GM03348 (cell line): ENCODE measurements at regions not wholly inside any gene's neighbourhood (a gene's known extent, or its start where the extent isn't known, plus 50 kb on each side); places are given as distances from the start of the nearest gene placed in this dataset.

Experiments
- DNase-seq: peaks from one replicate; pipeline ENCODE4 v3.0.0; 2012; ENCODE audit warnings: low spot score

- DNase-seq, result no peak
Measured at GRCh38 chr3:76065964-76066363, 280.6 kb upstream of the ZNF717 start.

- no peak for DNase-seq
Measured at GRCh38 chr3:76078101-76078500, 292.8 kb upstream of the ZNF717 start.

GRCh38 chr3:76083992-76084391 is 298.6 kb upstream of the ZNF717 start:
- no peak for DNase-seq

GRCh38 chr3:76096036-76096435 is 310.7 kb upstream of the ZNF717 start:
- no peak for DNase-seq

GRCh38 chr3:76096836-76097588 is 311.7 kb upstream of the ZNF717 start:
- no peak for DNase-seq

GRCh38 chr3:76097589-76097969 is 312.2 kb upstream of the ZNF717 start:
- no peak for DNase-seq

GRCh38 chr3:76099956-76100355 is 314.6 kb upstream of the ZNF717 start:
- DNase-seq, result no peak

- peak; percentile 51 for DNase-seq
Measured at GRCh38 chr3:76107935-76108570, 322.7 kb upstream of the ZNF717 start.

- DNase-seq, result no peak
Measured at GRCh38 chr3:76111808-76112207, 326.5 kb upstream of the ZNF717 start.

- no peak for DNase-seq
Measured at GRCh38 chr3:76122007-76122406, 336.7 kb upstream of the ZNF717 start.

- no peak for DNase-seq
Measured at GRCh38 chr3:76129441-76129840, 344.1 kb upstream of the ZNF717 start.

GRCh38 chr3:76131396-76132153 is 346.2 kb upstream of the ZNF717 start:
- no peak for DNase-seq

GRCh38 chr3:76132154-76132470 is 346.8 kb upstream of the ZNF717 start:
- DNase-seq, result no peak

- no peak for DNase-seq
Measured at GRCh38 chr3:76134166-76134565, 348.8 kb upstream of the ZNF717 start.

- DNase-seq, result no peak
Measured at GRCh38 chr3:76138921-76139320, 353.6 kb upstream of the ZNF717 start.

GRCh38 chr3:76147846-76148245 is 362.5 kb upstream of the ZNF717 start:
- DNase-seq, result no peak

- no peak for DNase-seq
Measured at GRCh38 chr3:76152028-76152427, 366.7 kb upstream of the ZNF717 start.

GRCh38 chr3:76161856-76162255 is 376.5 kb upstream of the ZNF717 start:
- no peak for DNase-seq

- no peak for DNase-seq
Measured at GRCh38 chr3:76171647-76172046, 386.3 kb upstream of the ZNF717 start.

GRCh38 chr3:76177610-76178009 is 392.3 kb upstream of the ZNF717 start:
- no peak for DNase-seq

- DNase-seq, result no peak
Measured at GRCh38 chr3:76178412-76178811, 393.1 kb upstream of the ZNF717 start.

GRCh38 chr3:76181213-76181612 is 395.9 kb upstream of the ZNF717 start:
- DNase-seq, result no peak

- no peak for DNase-seq
Measured at GRCh38 chr3:76198086-76198485, 412.7 kb upstream of the ZNF717 start.
